EH (cell line): ENCODE measurements at regions not wholly inside any gene's neighbourhood (a gene's known extent, or its start where the extent isn't known, plus 50 kb on each side); places are given as distances from the start of the nearest gene placed in this dataset.
"Not testable (repeated sequence)": the region's sequence is repeated elsewhere in the genome, so short reads cannot be mapped to it uniquely, and the experiment has no call there.

ENCODE experiments used
- DNase-seq: peaks from one replicate; pipeline ENCODE4 v3.0.0-alpha.2; 2015; ENCODE audit warnings: low read depth

GRCh38 chr1:98119796-98120195 is 199.0 kb upstream of the DPYD start:
- DNase-seq = peak; percentile 48

- DNase-seq = no peak
Measured at GRCh38 chr1:98113811-98114210, 193.0 kb upstream of the DPYD start.

GRCh38 chr1:98112626-98113025 is 191.8 kb upstream of the DPYD start:
- DNase-seq = peak; percentile 50

- DNase-seq = peak; percentile 65
Measured at GRCh38 chr1:98110674-98111073, 189.8 kb upstream of the DPYD start.

GRCh38 chr1:98108378-98108777 is 187.5 kb upstream of the DPYD start:
- DNase-seq = not testable (repeated sequence)

GRCh38 chr1:98107256-98107655 is 186.4 kb upstream of the DPYD start:
- DNase-seq = no peak

- peak; percentile 78 for DNase-seq
Measured at GRCh38 chr1:98104289-98104688, 183.5 kb upstream of the DPYD start.

- peak; percentile 11 for DNase-seq
Measured at GRCh38 chr1:98103617-98104285, 182.9 kb upstream of the DPYD start.

GRCh38 chr1:98102345-98103030 is 181.7 kb upstream of the DPYD start:
- DNase-seq = peak; percentile 53

GRCh38 chr1:98101364-98101763 is 180.5 kb upstream of the DPYD start:
- no peak for DNase-seq

- DNase-seq = peak; percentile 51
Measured at GRCh38 chr1:98099501-98099900, 178.7 kb upstream of the DPYD start.

- DNase-seq = no peak
Measured at GRCh38 chr1:98098473-98098872, 177.6 kb upstream of the DPYD start.

GRCh38 chr1:98090351-98090750 is 169.5 kb upstream of the DPYD start:
- peak; percentile 46 for DNase-seq

- DNase-seq = no peak
Measured at GRCh38 chr1:98088381-98088780, 167.5 kb upstream of the DPYD start.

GRCh38 chr1:98086796-98087441 is 166.1 kb upstream of the DPYD start:
- peak; percentile 99 for DNase-seq

- DNase-seq = peak; percentile 91
Measured at GRCh38 chr1:98086156-98086555, 165.3 kb upstream of the DPYD start.

- no peak for DNase-seq
Measured at GRCh38 chr1:98084188-98084587, 163.4 kb upstream of the DPYD start.

- peak; percentile 34 for DNase-seq
Measured at GRCh38 chr1:98081944-98082343, 161.1 kb upstream of the DPYD start.

GRCh38 chr1:98078596-98078995 is 157.8 kb upstream of the DPYD start:
- DNase-seq = no peak

- DNase-seq = peak; percentile 44
Measured at GRCh38 chr1:98077691-98078090, 156.9 kb upstream of the DPYD start.

GRCh38 chr1:98075626-98076025 is 154.8 kb upstream of the DPYD start:
- DNase-seq = peak; percentile 38

- DNase-seq = no peak
Measured at GRCh38 chr1:98073823-98074222, 153.0 kb upstream of the DPYD start.

- no peak for DNase-seq
Measured at GRCh38 chr1:98073106-98073505, 152.3 kb upstream of the DPYD start.
